ENCODE measurements at regions not wholly inside any gene's neighbourhood (a gene's known extent, or its start where the extent isn't known, plus 50 kb on each side); places are given as distances from the start of the nearest gene placed in this dataset.

GRCh38 chr14:104289507-104289906 lies 151.1 kb downstream of the KIF26A start:
- in situ Hi-C loops (cut with HindIII; ENCODE audit: low sequenced_read_pairs), result no loop called here

- in situ Hi-C loops (cut with HindIII; ENCODE audit: low sequenced_read_pairs), result loop anchor here (10.0 kb wide), 2 partner anchors 55 to 95 kb away; no protein-coding TSS in a partner anchor
Observed at GRCh38 chr14:104290058-104290667, 151.8 kb downstream of the KIF26A start.

- in situ Hi-C loops (cut with HindIII; ENCODE audit: low sequenced_read_pairs), result loop anchor here (10.0 kb wide), 2 partner anchors 56 to 96 kb away; no protein-coding TSS in a partner anchor
Observed at GRCh38 chr14:104290756-104291122, 152.4 kb downstream of the KIF26A start.

GRCh38 chr14:104291123-104292000 lies 153.0 kb downstream of the KIF26A start:
- in situ Hi-C loops (cut with HindIII; ENCODE audit: low sequenced_read_pairs), result loop anchor here (10.0 kb wide), 2 partner anchors 57 to 97 kb away; no protein-coding TSS in a partner anchor

GRCh38 chr14:104292084-104292970 lies 153.9 kb downstream of the KIF26A start:
- in situ Hi-C loops (cut with HindIII; ENCODE audit: low sequenced_read_pairs), result loop anchor here (10.0 kb wide), 2 partner anchors 58 to 98 kb away; no protein-coding TSS in a partner anchor

- in situ Hi-C loops (cut with HindIII; ENCODE audit: low sequenced_read_pairs), result loop anchor here (10.0 kb wide), 2 partner anchors 59 to 99 kb away; no protein-coding TSS in a partner anchor
Observed at GRCh38 chr14:104293231-104293841, 154.9 kb downstream of the KIF26A start.

GRCh38 chr14:104293851-104294627 lies 155.7 kb downstream of the KIF26A start:
- in situ Hi-C loops (cut with HindIII; ENCODE audit: low sequenced_read_pairs), result loop anchor here (10.0 kb wide), 2 partner anchors 59 to 99 kb away; no protein-coding TSS in a partner anchor

- in situ Hi-C loops (cut with HindIII; ENCODE audit: low sequenced_read_pairs), result loop anchor here (10.0 kb wide), 2 partner anchors 60 to 100 kb away; no protein-coding TSS in a partner anchor
Observed at GRCh38 chr14:104294628-104294982, 156.2 kb downstream of the KIF26A start.

GRCh38 chr14:104294983-104295680 lies 156.7 kb downstream of the KIF26A start:
- in situ Hi-C loops (cut with HindIII; ENCODE audit: low sequenced_read_pairs), result loop anchor here (10.0 kb wide), 2 partner anchors 60 to 100 kb away; no protein-coding TSS in a partner anchor

- in situ Hi-C loops (cut with HindIII; ENCODE audit: low sequenced_read_pairs), result loop anchor here (10.0 kb wide), 2 partner anchors 61 to 101 kb away; no protein-coding TSS in a partner anchor
Observed at GRCh38 chr14:104295681-104296387, 157.4 kb downstream of the KIF26A start.

GRCh38 chr14:104296388-104297312 lies 158.3 kb downstream of the KIF26A start:
- in situ Hi-C loops (cut with HindIII; ENCODE audit: low sequenced_read_pairs), result loop anchor here (10.0 kb wide), 2 partner anchors 62 to 102 kb away; no protein-coding TSS in a partner anchor

GRCh38 chr14:104297313-104297704 lies 158.9 kb downstream of the KIF26A start:
- in situ Hi-C loops (cut with HindIII; ENCODE audit: low sequenced_read_pairs), result loop anchor here (10.0 kb wide), 2 partner anchors 63 to 103 kb away; no protein-coding TSS in a partner anchor

GRCh38 chr14:104297721-104298401 lies 159.5 kb downstream of the KIF26A start:
- in situ Hi-C loops (cut with HindIII; ENCODE audit: low sequenced_read_pairs), result loop anchor here (10.0 kb wide), 2 partner anchors 63 to 103 kb away; no protein-coding TSS in a partner anchor

- in situ Hi-C loops (cut with HindIII; ENCODE audit: low sequenced_read_pairs), result loop anchor here (10.0 kb wide), 2 partner anchors 64 to 104 kb away; no protein-coding TSS in a partner anchor
Observed at GRCh38 chr14:104298458-104298857, 160.1 kb downstream of the KIF26A start.

- in situ Hi-C loops (cut with HindIII; ENCODE audit: low sequenced_read_pairs), result loop anchor here (10.0 kb wide), 2 partner anchors 65 to 105 kb away; no protein-coding TSS in a partner anchor
Observed at GRCh38 chr14:104299993-104300761, 161.8 kb downstream of the KIF26A start.

All from DLD1 (cell line).